Immature natural killer cell (primary cell): ENCODE measurements at regions not wholly inside any gene's neighbourhood (a gene's known extent, or its start where the extent isn't known, plus 50 kb on each side); places are given as distances from the start of the nearest gene placed in this dataset.
"Not testable (repeated sequence)": the region's sequence is repeated elsewhere in the genome, so short reads cannot be mapped to it uniquely, and the experiment has no call there.

Experiments
- DNase-seq, 3 donors: peaks; one replicate each; pipeline ENCODE4 v3.0.0; 2022; ENCODE audit warnings: mixed read lengths in 1 of 3
- H3K27ac Mint-ChIP-seq, 6 donors: one replicate each; pipeline ENCODE4 v1.8.0; 2020; ENCODE audit warnings: mixed read lengths in 6 of 6, mild to moderate bottlenecking in 5 of 6, inconsistent platforms in 4 of 6, moderate library complexity in 3 of 6
- H3K27me3 Mint-ChIP-seq, 3 donors: one replicate each; pipeline ENCODE4 v1.8.0; 2020 to 2021; ENCODE audit warnings: low read depth in 3 of 3, mild to moderate bottlenecking in 3 of 3, mixed read lengths in 3 of 3, moderate library complexity in 3 of 3, inconsistent platforms in 1 of 3
- H3K36me3 Mint-ChIP-seq, 3 donors: one replicate each; pipeline ENCODE4 v1.8.0; 2020; ENCODE audit warnings: mixed read lengths in 3 of 3, inconsistent platforms in 2 of 3, mild to moderate bottlenecking in 2 of 3
- H3K4me1 Mint-ChIP-seq, 2 donors: one replicate each; pipeline ENCODE4 v1.8.0; 2020; ENCODE audit warnings: inconsistent platforms in 2 of 2, mild to moderate bottlenecking in 2 of 2, mixed read lengths in 2 of 2, moderate library complexity in 1 of 2
- H3K4me3 Mint-ChIP-seq, 5 donors: one replicate each; pipeline ENCODE4 v1.8.0; 2020; ENCODE audit warnings: mild to moderate bottlenecking in 5 of 5, mixed read lengths in 5 of 5, inconsistent platforms in 3 of 5, moderate library complexity in 3 of 5
- H3K9me3 Mint-ChIP-seq, 6 donors: one replicate each; pipeline ENCODE4 v1.8.0; 2020; ENCODE audit warnings: mild to moderate bottlenecking in 6 of 6, mixed read lengths in 6 of 6, inconsistent platforms in 4 of 6, moderate library complexity in 3 of 6

- not testable (repeated sequence) for DNase-seq, H3K4me1 Mint-ChIP-seq, H3K36me3 Mint-ChIP-seq, H3K27ac Mint-ChIP-seq, H3K9me3 Mint-ChIP-seq, H3K27me3 Mint-ChIP-seq, H3K4me3 Mint-ChIP-seq
Measured at GRCh38 chr2:91628471-91628870, 2937.0 kb downstream of the RPIA start.

DNA sequence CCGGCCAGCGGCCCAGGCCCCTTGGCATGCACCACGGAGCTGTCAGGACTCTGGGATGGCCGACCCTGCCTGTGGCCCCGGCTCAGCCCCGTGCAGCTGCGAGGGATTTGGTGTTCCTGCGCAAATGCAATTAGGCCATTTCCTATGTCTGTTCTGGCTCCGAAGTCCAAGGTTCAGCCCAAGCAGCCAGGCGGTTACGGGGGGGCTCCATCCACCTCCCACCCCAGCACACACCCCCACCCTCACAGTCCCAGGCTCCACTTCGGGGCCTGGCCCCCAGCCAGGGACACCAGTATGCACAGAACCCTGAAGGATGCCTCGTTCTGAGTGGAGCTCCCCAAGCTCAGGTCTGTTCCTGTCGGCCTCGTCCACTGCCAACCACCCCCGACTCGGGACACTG lies 2965.7 kb downstream of the RPIA start:
- H3K36me3 Mint-ChIP-seq, H3K9me3 Mint-ChIP-seq, H3K4me1 Mint-ChIP-seq, H3K27ac Mint-ChIP-seq, H3K4me3 Mint-ChIP-seq, DNase-seq, H3K27me3 Mint-ChIP-seq: not testable (repeated sequence)

GRCh38 chr2:91658336-91658735 lies 2966.9 kb downstream of the RPIA start:
- H3K36me3 Mint-ChIP-seq, DNase-seq, H3K9me3 Mint-ChIP-seq, H3K4me3 Mint-ChIP-seq, H3K27me3 Mint-ChIP-seq, H3K4me1 Mint-ChIP-seq, H3K27ac Mint-ChIP-seq: not testable (repeated sequence)

GRCh38 chr2:91659189-91659916 lies 2967.9 kb downstream of the RPIA start:
- not testable (repeated sequence) for H3K4me3 Mint-ChIP-seq, H3K36me3 Mint-ChIP-seq, H3K4me1 Mint-ChIP-seq, H3K27ac Mint-ChIP-seq, H3K9me3 Mint-ChIP-seq, DNase-seq, H3K27me3 Mint-ChIP-seq

DNA sequence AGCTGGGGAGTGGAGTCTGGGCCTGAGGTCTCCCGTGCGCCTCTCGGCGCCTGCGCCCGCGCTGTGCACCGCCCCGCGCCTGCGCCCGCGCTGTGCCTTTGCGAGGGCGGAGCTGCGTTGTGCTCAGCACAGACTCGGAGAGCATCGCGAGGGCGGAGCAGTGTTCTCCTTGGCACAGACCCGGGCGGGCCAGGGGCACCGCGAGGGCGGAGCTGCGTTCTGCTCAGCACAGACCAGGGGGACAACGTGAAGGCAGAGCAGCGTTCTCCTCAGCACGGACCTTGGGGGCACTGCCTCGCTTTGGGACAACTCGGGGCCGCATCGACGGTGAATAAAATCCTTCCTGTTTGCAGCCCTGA lies 2968.4 kb downstream of the RPIA start:
- DNase-seq, H3K27me3 Mint-ChIP-seq, H3K36me3 Mint-ChIP-seq, H3K4me1 Mint-ChIP-seq, H3K27ac Mint-ChIP-seq, H3K9me3 Mint-ChIP-seq: not testable (repeated sequence)
- H3K4me3 Mint-ChIP-seq = peak overlapping the region in 4 of 5 donors; percentile 21 to 53 (median 44)

DNA sequence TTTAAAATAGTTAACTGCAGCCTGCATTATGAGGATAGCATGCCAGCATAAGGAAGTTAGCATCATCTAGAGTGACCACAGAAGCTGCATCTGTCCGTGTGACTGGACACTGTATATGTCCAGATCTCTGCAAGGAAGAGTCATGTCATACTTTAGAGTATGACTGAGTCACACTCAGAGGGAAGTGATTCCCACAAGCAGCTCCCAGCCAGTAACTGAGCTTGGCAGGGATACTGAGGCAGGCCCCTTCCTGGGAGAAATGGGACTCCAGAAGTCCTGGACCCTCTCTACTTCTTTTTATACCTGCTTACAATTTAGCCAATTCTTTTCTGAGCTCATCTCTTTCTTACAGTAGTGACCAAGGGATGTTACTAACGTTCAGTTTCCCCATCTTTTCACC lies 2975.9 kb downstream of the RPIA start:
- not testable (repeated sequence) for H3K9me3 Mint-ChIP-seq, H3K27me3 Mint-ChIP-seq, H3K4me1 Mint-ChIP-seq, H3K36me3 Mint-ChIP-seq, DNase-seq, H3K27ac Mint-ChIP-seq, H3K4me3 Mint-ChIP-seq

- not testable (repeated sequence) for H3K27ac Mint-ChIP-seq, H3K9me3 Mint-ChIP-seq, H3K4me1 Mint-ChIP-seq, DNase-seq, H3K4me3 Mint-ChIP-seq, H3K36me3 Mint-ChIP-seq, H3K27me3 Mint-ChIP-seq
Measured at GRCh38 chr2:91685541-91685940, 2994.1 kb downstream of the RPIA start.

DNA sequence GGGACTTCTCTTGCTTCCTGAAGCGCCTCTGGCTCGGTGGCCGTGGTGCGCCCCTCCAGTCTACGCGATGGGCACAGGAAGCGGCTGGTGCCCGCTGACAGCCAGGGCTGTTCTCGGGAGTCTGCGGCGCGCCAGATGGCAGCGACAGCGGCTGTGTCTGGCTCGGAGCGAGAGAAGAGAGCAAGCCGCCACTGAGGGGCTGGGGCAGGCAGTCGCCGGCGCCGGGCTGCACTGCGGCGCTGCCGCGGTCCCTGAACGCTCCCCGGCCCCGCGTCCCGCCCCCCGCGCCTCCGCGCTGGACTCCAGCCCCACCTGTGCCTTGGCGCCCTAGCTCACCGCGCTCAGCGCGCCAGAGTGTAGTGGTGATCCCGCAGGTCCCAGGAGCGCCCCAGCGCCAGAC lies 2994.6 kb downstream of the RPIA start:
- H3K27ac Mint-ChIP-seq, H3K4me1 Mint-ChIP-seq, DNase-seq, H3K9me3 Mint-ChIP-seq, H3K36me3 Mint-ChIP-seq, H3K4me3 Mint-ChIP-seq, H3K27me3 Mint-ChIP-seq: not testable (repeated sequence)
